Endothelial cell of umbilical vein (primary cell): ENCODE measurements at regions not wholly inside any gene's neighbourhood (a gene's known extent, or its start where the extent isn't known, plus 50 kb on each side); places are given as distances from the start of the nearest gene placed in this dataset.

Experiments
- EZH2 ChIP-seq: IDR thresholded peaks from 2 replicates; pipeline ENCODE4 v1.6.1; 2012; ENCODE audit warnings: borderline replicate concordance, low read depth, mild to moderate bottlenecking, moderate library complexity, low read length, inconsistent platforms; ENCODE audit not compliant: severe bottlenecking
- JUN ChIP-seq: IDR thresholded peaks from 2 replicates; pipeline ENCODE4 v1.6.1; 2011; ENCODE audit warnings: borderline replicate concordance, low read depth; ENCODE audit not compliant: insufficient read length, insufficient read depth
- MYC ChIP-seq: IDR thresholded peaks from one replicate; pipeline ENCODE4 v1.6.1; 2011; ENCODE audit warnings: mild to moderate bottlenecking, low read depth, low read length
- TF ChIP-seq, protein P1 (sequence below), 2 donors: IDR thresholded peaks; 1 replicate in 1 of 2; 2 replicates in 1 of 2; pipeline ENCODE4 v1.5.1; 2011; ENCODE audit warnings: low read length in 2 of 2, mild to moderate bottlenecking in 2 of 2, moderate library complexity in 2 of 2, control low read depth in 1 of 2, inconsistent platforms in 1 of 2, low read depth in 1 of 2; ENCODE audit not compliant: insufficient read depth in 1 of 2; ENCODE audit errors: extremely low read depth in 1 of 2

DNA sequence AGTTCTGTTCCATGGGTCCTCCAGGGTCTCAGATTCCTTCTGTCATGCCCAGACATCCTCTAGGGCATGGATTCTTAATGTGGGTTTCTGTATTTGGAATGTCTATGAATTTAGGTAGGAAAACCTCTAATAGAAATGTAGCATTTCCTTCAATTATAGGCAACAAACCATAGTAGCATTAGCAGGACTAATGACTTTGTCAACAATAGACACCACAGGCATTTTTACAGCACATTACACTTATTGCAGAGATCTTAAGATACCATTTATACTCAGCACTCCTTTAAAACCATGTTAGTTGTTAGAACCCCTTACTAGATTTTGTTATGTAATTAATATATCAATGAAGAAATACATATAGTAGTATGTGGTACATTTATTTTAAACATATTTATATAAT is 77.8 kb upstream of the TBC1D5 start:
- TF ChIP-seq MYC (no peak), EZH2 (no peak), JUN (no peak)
- TF ChIP-seq, protein P1, sequence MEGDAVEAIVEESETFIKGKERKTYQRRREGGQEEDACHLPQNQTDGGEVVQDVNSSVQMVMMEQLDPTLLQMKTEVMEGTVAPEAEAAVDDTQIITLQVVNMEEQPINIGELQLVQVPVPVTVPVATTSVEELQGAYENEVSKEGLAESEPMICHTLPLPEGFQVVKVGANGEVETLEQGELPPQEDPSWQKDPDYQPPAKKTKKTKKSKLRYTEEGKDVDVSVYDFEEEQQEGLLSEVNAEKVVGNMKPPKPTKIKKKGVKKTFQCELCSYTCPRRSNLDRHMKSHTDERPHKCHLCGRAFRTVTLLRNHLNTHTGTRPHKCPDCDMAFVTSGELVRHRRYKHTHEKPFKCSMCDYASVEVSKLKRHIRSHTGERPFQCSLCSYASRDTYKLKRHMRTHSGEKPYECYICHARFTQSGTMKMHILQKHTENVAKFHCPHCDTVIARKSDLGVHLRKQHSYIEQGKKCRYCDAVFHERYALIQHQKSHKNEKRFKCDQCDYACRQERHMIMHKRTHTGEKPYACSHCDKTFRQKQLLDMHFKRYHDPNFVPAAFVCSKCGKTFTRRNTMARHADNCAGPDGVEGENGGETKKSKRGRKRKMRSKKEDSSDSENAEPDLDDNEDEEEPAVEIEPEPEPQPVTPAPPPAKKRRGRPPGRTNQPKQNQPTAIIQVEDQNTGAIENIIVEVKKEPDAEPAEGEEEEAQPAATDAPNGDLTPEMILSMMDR (IDR thresholded peaks at IDR 0.05; ENCODE audit: extremely low read depth in 1 of 2, insufficient read depth in 1 of 2, low read depth in 1 of 2, low read length in 2 of 2), result no peak
